Panc1 (cell line): ENCODE measurements at regions not wholly inside any gene's neighbourhood (a gene's known extent, or its start where the extent isn't known, plus 50 kb on each side); places are given as distances from the start of the nearest gene placed in this dataset.

Experiments used
- ATAC-seq: fragments of 200-7000 bp; cut with Tn5 transposase; 2 replicates; pipeline ENCODE4 v1.9.1; 2020; ENCODE audit warnings: mild to moderate bottlenecking, moderate library complexity
- BruUV-seq: library from RNA; stranded (reverse); fragments of 400-500 nt; replicated peaks from 2 replicates; lab custom pipeline; 2021; lab: Mats Ljungman, UMichigan
- CTCF ChIA-PET: fragments of 300-600 bp; sonication (Branson Sonifier 250); formaldehyde crosslinking; loops from one replicate; lab custom pipeline; 2022; ENCODE audit warnings: antibody characterized with exemption; lab: Charles Lee
- POLR2A ChIA-PET: fragments of 300-600 bp; sonication (Branson Sonifier 250); formaldehyde crosslinking; loops from one replicate; lab custom pipeline; 2022; ENCODE audit warnings: antibody characterized with exemption; lab: Charles Lee
- DNase-seq: peaks from one replicate; pipeline ENCODE4 v3.0.0-alpha.2; 2010; ENCODE audit warnings: low read depth, low spot score
- H3K27ac ChIP-seq: 2 replicates; pipeline ENCODE4 v1.5.1; 2011; ENCODE audit warnings: mild to moderate bottlenecking, low read length, inconsistent platforms
- H3K27me3 ChIP-seq: fragments of 200-500 bp; sonication (Bioruptor generic); 2 replicates; pipeline ENCODE4 v1.6.0; 2014; ENCODE audit warnings: low read length, inconsistent platforms; ENCODE audit not compliant: control insufficient read depth, insufficient read depth
- H3K36me3 ChIP-seq: fragments of 200-500 bp; sonication (Bioruptor generic); 2 replicates; pipeline ENCODE4 v1.5.1; 2014; ENCODE audit warnings: inconsistent platforms, mild to moderate bottlenecking, low read length, moderate library complexity; ENCODE audit not compliant: control insufficient read depth, insufficient read depth
- H3K4me1 ChIP-seq: 2 replicates; pipeline ENCODE4 v1.5.1; 2011; ENCODE audit warnings: inconsistent platforms, mild to moderate bottlenecking, low read length, moderate library complexity; ENCODE audit not compliant: control insufficient read depth, insufficient read depth
- H3K4me3 ChIP-seq, 2 experiments: 2 replicates each; pipeline ENCODE4 v1.5.1; 2011 to 2012; ENCODE audit warnings: low read depth in 2 of 2, low read length in 2 of 2, mild to moderate bottlenecking in 2 of 2, inconsistent platforms in 1 of 2, moderate library complexity in 1 of 2
- H3K9me3 ChIP-seq: fragments of 200-500 bp; sonication (Bioruptor generic); 2 replicates; pipeline ENCODE4 v1.5.1; 2014; ENCODE audit warnings: low read depth, mild to moderate bottlenecking, inconsistent platforms, low read length, moderate library complexity; ENCODE audit not compliant: control insufficient read depth, insufficient read depth
- CTCF ChIP-seq: fragments of 450-650 bp; IDR thresholded peaks from 2 replicates; pipeline ENCODE4 v1.5.1; 2017; ENCODE audit warnings: mild to moderate bottlenecking
- POLR2AphosphoS5 ChIP-seq: IDR thresholded peaks from 2 replicates; pipeline ENCODE4 v1.6.1; 2012; ENCODE audit warnings: mild to moderate bottlenecking, low read depth, low read length, moderate library complexity
- REST ChIP-seq, 2 experiments: IDR thresholded peaks; 2 replicates each; pipeline ENCODE4 v1.6.1; 2011 to 2012; ENCODE audit warnings: low read depth in 2 of 2, control low read depth in 1 of 2, low read length in 1 of 2, mild to moderate bottlenecking in 1 of 2, moderate library complexity in 1 of 2; ENCODE audit not compliant: insufficient read depth in 1 of 2
- SIN3A ChIP-seq: IDR thresholded peaks from 2 replicates; pipeline ENCODE4 v1.6.1; 2012; ENCODE audit warnings: low read depth, mild to moderate bottlenecking, low read length, moderate library complexity, borderline replicate concordance; ENCODE audit not compliant: insufficient read depth
- TCF7L2 ChIP-seq: IDR thresholded peaks from 2 replicates; pipeline ENCODE4 v1.6.1; 2011; ENCODE audit warnings: mild to moderate bottlenecking, low read depth, low read length, inconsistent platforms
- in situ Hi-C: cut with HindIII; loops from 2 replicates; pipeline ENCODE4 v1.10.0; 2016; ENCODE audit warnings: low sequenced_read_pairs, low pct_unique_long_range_greater_than_20kb
- intact Hi-C: fragments of 100-400 bp; cut with micrococcal nuclease; formaldehyde crosslinking; loops from one replicate; pipeline ENCODE4 v1.10.0; 2022; ENCODE audit not compliant: unreplicated experiment

- in situ Hi-C loops (no loop called here), intact Hi-C loops (no loop called here)
- Histone ChIP-seq H3K9me3 (no peaks in the 10 kb centered on the region), H3K27me3 (no peaks in the 10 kb centered on the region), H3K36me3 (no peaks in the 10 kb centered on the region), H3K27ac (no peak overlapping the region), H3K4me3 (no peak overlapping the region), H3K4me1 (no peaks in the 10 kb centered on the region)
- no TSS peak for BruUV-seq
- ChIA-PET POLR2A (no interaction called here), CTCF (no interaction called here)
- DNase-seq = no peak
- ATAC-seq = no peak
- TF ChIP-seq POLR2AphosphoS5 = no peak
- no peak for TF ChIP-seq SIN3A
- no peak for TF ChIP-seq REST (IDR thresholded peaks at IDR 0.05; ENCODE audit: insufficient read depth in 1 of 2, low read depth in 2 of 2, low read length in 1 of 2)
- no peak for TF ChIP-seq TCF7L2
- TF ChIP-seq CTCF = no peak
These were observed 1710.1 kb upstream of the CDH9 start for GRCh38 chr5:28748446-28748845.

GRCh38 chr5:28743716-28744110 is 1705.3 kb upstream of the CDH9 start:
- intact Hi-C loops (no loop called here), in situ Hi-C loops (no loop called here)
- Histone ChIP-seq H3K27ac (no peak overlapping the region), H3K4me1 (no peaks in the 10 kb centered on the region), H3K27me3 (no peaks in the 10 kb centered on the region), H3K36me3 (no peaks in the 10 kb centered on the region), H3K4me3 (no peak overlapping the region), H3K9me3 (no peaks in the 10 kb centered on the region)
- ATAC-seq (no peak), DNase-seq (no peak)
- POLR2A ChIA-PET = no interaction called here
- CTCF ChIA-PET = no interaction called here
- TF ChIP-seq SIN3A (no peak), TCF7L2 (no peak), CTCF (no peak), POLR2AphosphoS5 (no peak), REST (IDR thresholded peaks at IDR 0.05; ENCODE audit: insufficient read depth in 1 of 2, low read depth in 2 of 2, low read length in 1 of 2) (no peak)
- no TSS peak for BruUV-seq
